Caco-2 (cell line): ENCODE measurements at regions not wholly inside any gene's neighbourhood (a gene's known extent, or its start where the extent isn't known, plus 50 kb on each side); places are given as distances from the start of the nearest gene placed in this dataset.

Source experiments
- BruUV-seq: library from RNA; stranded (reverse); fragments of 400-500 nt; replicated peaks from 2 replicates; lab custom pipeline; 2021; lab: Mats Ljungman, UMichigan
- CTCF ChIA-PET: fragments of 300-600 bp; sonication (Branson Sonifier 250); formaldehyde crosslinking; loops from one replicate; lab custom pipeline; 2022; ENCODE audit warnings: antibody characterized with exemption; lab: Charles Lee
- POLR2A ChIA-PET: fragments of 300-600 bp; sonication (Branson Sonifier 250); formaldehyde crosslinking; loops from one replicate; lab custom pipeline; 2022; ENCODE audit warnings: antibody characterized with exemption; lab: Charles Lee
- DNase-seq, 2 experiments: peaks; one replicate each; pipeline versions ENCODE4 v3.0.0 to v3.0.0-alpha.2; 2020 to 2022
- H3K27me3 ChIP-seq: replicated peaks from 2 replicates; pipeline ENCODE4 v1.6.0; 2011; ENCODE audit warnings: low read length; ENCODE audit not compliant: control insufficient read depth, insufficient read depth
- H3K36me3 ChIP-seq: 2 replicates; pipeline ENCODE4 v1.5.1; 2011; ENCODE audit warnings: low read length; ENCODE audit not compliant: control insufficient read depth, insufficient read depth
- H3K4me1 ChIP-seq: fragments of 250-450 bp; sonication (Bioruptor Pico); 2 replicates; pipeline ENCODE4 v1.5.1; 2020; ENCODE audit warnings: mild to moderate bottlenecking
- H3K4me3 ChIP-seq: 2 replicates; pipeline ENCODE4 v1.5.1; 2011; ENCODE audit warnings: low read depth, mild to moderate bottlenecking, control low read depth, low read length
- H3K9me3 ChIP-seq: fragments of 250-450 bp; sonication (Bioruptor Pico); 2 replicates; pipeline ENCODE4 v1.5.1; 2020; ENCODE audit warnings: mild to moderate bottlenecking, moderate library complexity
- H3K27ac Mint-ChIP-seq: one replicate; pipeline ENCODE4 v1.8.0; 2022; ENCODE audit warnings: mixed read lengths; ENCODE audit not compliant: unreplicated experiment
- H3K27me3 Mint-ChIP-seq: one replicate; pipeline ENCODE4 v1.8.0; 2022; ENCODE audit warnings: mixed read lengths; ENCODE audit not compliant: insufficient read depth, unreplicated experiment
- H3K36me3 Mint-ChIP-seq: one replicate; pipeline ENCODE4 v1.8.0; 2022; ENCODE audit warnings: mild to moderate bottlenecking, mixed read lengths; ENCODE audit not compliant: insufficient read depth, unreplicated experiment
- H3K4me1 Mint-ChIP-seq: one replicate; pipeline ENCODE4 v1.8.0; 2022; ENCODE audit warnings: low read depth, mixed read lengths; ENCODE audit not compliant: unreplicated experiment
- H3K4me3 Mint-ChIP-seq: one replicate; pipeline ENCODE4 v1.8.0; 2022; ENCODE audit warnings: mild to moderate bottlenecking, moderate library complexity, mixed read lengths; ENCODE audit not compliant: unreplicated experiment
- H3K9me3 Mint-ChIP-seq: one replicate; pipeline ENCODE4 v1.8.0; 2022; ENCODE audit warnings: mixed read lengths; ENCODE audit not compliant: unreplicated experiment
- intact Hi-C: fragments of 100-400 bp; cut with micrococcal nuclease; formaldehyde crosslinking; loops from one replicate; pipeline ENCODE4 v1.10.0; 2022; ENCODE audit not compliant: unreplicated experiment
- TF ChIP-seq, protein P1 (sequence below), 2 experiments: fragments of 200-600 bp in 1 of 2; IDR thresholded peaks; 1 replicate in 1 of 2; 2 replicates in 1 of 2; pipeline versions ENCODE4 v1.5.1 to v1.8.0; 2011 to 2022; ENCODE audit warnings: antibody characterized with exemption in 1 of 2, control low read depth in 1 of 2, inconsistent platforms in 1 of 2, low read depth in 1 of 2, low read length in 1 of 2, mild to moderate bottlenecking in 1 of 2, moderate library complexity in 1 of 2; ENCODE audit not compliant: insufficient read depth in 1 of 2, severe bottlenecking in 1 of 2, unreplicated experiment in 1 of 2

- ChIA-PET POLR2A (no interaction called here), CTCF (no interaction called here)
- no peak overlapping the region for H3K4me3 ChIP-seq
- no peaks in the 10 kb centered on the region for H3K4me1 Mint-ChIP-seq
- H3K4me1 ChIP-seq = no peaks in the 10 kb centered on the region
- H3K27ac Mint-ChIP-seq = no peak overlapping the region
- no peaks in the 10 kb centered on the region for H3K36me3 Mint-ChIP-seq
- H3K9me3 ChIP-seq = no peaks in the 10 kb centered on the region
- H3K36me3 ChIP-seq = no peaks in the 10 kb centered on the region
- no TSS peak for BruUV-seq
- intact Hi-C loops = no loop called here
- no peaks in the 10 kb centered on the region for H3K27me3 Mint-ChIP-seq
- DNase-seq = no peak
- H3K27me3 ChIP-seq = no peaks in the 10 kb centered on the region
- peaks cover 29% of the 10 kb centered on the region for H3K9me3 Mint-ChIP-seq
- no peak overlapping the region for H3K4me3 Mint-ChIP-seq
- TF ChIP-seq, protein P1, sequence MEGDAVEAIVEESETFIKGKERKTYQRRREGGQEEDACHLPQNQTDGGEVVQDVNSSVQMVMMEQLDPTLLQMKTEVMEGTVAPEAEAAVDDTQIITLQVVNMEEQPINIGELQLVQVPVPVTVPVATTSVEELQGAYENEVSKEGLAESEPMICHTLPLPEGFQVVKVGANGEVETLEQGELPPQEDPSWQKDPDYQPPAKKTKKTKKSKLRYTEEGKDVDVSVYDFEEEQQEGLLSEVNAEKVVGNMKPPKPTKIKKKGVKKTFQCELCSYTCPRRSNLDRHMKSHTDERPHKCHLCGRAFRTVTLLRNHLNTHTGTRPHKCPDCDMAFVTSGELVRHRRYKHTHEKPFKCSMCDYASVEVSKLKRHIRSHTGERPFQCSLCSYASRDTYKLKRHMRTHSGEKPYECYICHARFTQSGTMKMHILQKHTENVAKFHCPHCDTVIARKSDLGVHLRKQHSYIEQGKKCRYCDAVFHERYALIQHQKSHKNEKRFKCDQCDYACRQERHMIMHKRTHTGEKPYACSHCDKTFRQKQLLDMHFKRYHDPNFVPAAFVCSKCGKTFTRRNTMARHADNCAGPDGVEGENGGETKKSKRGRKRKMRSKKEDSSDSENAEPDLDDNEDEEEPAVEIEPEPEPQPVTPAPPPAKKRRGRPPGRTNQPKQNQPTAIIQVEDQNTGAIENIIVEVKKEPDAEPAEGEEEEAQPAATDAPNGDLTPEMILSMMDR (IDR thresholded peaks at IDR 0.05; ENCODE audit: insufficient read depth in 1 of 2, low read depth in 1 of 2, low read length in 1 of 2, severe bottlenecking in 1 of 2, unreplicated experiment in 1 of 2) = no peak
Observed at GRCh38 chr4:29867412-29867811, 852.8 kb upstream of the PCDH7 start.

GRCh38 chr4:29900336-29900735 lies 819.8 kb upstream of the PCDH7 start:
- Histone ChIP-seq H3K4me1 (no peaks in the 10 kb centered on the region), H3K4me3 (no peak overlapping the region), H3K36me3 (no peaks in the 10 kb centered on the region), H3K27me3 (no peaks in the 10 kb centered on the region), H3K9me3 (no peaks in the 10 kb centered on the region)
- Mint-ChIP-seq H3K36me3 (no peaks in the 10 kb centered on the region), H3K4me3 (no peak overlapping the region), H3K27me3 (no peaks in the 10 kb centered on the region), H3K27ac (no peak overlapping the region), H3K4me1 (no peaks in the 10 kb centered on the region), H3K9me3 (no peaks in the 10 kb centered on the region)
- ChIA-PET POLR2A (no interaction called here), CTCF (no interaction called here)
- no peak for DNase-seq
- TF ChIP-seq, protein P1 (IDR thresholded peaks at IDR 0.05; ENCODE audit: insufficient read depth in 1 of 2, low read depth in 1 of 2, low read length in 1 of 2, severe bottlenecking in 1 of 2, unreplicated experiment in 1 of 2) = no peak
- intact Hi-C loops = no loop called here
- BruUV-seq = no TSS peak

DNA sequence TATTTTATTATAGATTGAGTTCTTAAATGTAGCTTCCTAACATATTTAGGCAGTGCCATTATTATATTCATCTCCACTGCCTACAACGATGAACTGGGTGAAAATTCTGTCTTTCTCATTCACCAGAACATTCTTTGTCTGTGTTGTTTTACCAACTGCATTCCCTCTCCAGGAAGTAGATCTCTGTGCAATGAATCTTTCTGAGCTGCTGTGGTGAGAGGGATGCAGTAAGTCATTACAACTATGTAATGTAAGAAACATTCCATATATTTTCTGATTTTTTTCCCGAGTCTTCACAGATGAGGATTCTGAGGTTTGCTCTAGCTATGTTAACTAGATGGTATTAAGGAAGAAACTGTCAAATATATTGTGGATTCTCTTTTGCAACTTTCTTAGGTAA lies 811.9 kb upstream of the PCDH7 start:
- POLR2A ChIA-PET = no interaction called here
- no peak overlapping the region for H3K27ac Mint-ChIP-seq
- H3K9me3 ChIP-seq = no peaks in the 10 kb centered on the region
- DNase-seq = no peak
- TF ChIP-seq, protein P1 (IDR thresholded peaks at IDR 0.05; ENCODE audit: insufficient read depth in 1 of 2, low read depth in 1 of 2, low read length in 1 of 2, severe bottlenecking in 1 of 2, unreplicated experiment in 1 of 2) = no peak
- peaks cover 8% of the 10 kb centered on the region for H3K9me3 Mint-ChIP-seq
- H3K36me3 ChIP-seq = no peaks in the 10 kb centered on the region
- CTCF ChIA-PET = no interaction called here
- no peak overlapping the region for H3K4me3 ChIP-seq
- no peaks in the 10 kb centered on the region for H3K27me3 Mint-ChIP-seq
- H3K27me3 ChIP-seq = no peaks in the 10 kb centered on the region
- no peaks in the 10 kb centered on the region for H3K4me1 Mint-ChIP-seq
- BruUV-seq = no TSS peak
- intact Hi-C loops = no loop called here
- H3K4me1 ChIP-seq = no peaks in the 10 kb centered on the region
- no peaks in the 10 kb centered on the region for H3K36me3 Mint-ChIP-seq
- no peak overlapping the region for H3K4me3 Mint-ChIP-seq
